ENCODE measurements at regions not wholly inside any gene's neighbourhood (a gene's known extent, or its start where the extent isn't known, plus 50 kb on each side); places are given as distances from the start of the nearest gene placed in this dataset.

GRCh38 chr11:90288212-90288821 lies 65.5 kb upstream of the CHORDC1 start:
- TF ChIP-seq CTCF (IDR thresholded peaks at IDR 0.05) = peak; percentile 65 to 72 (median 68)
- no peak for TF ChIP-seq POLR2A (IDR thresholded peaks at IDR 0.05)
